Neural crest cell (in vitro differentiated cells): ENCODE measurements at regions not wholly inside any gene's neighbourhood (a gene's known extent, or its start where the extent isn't known, plus 50 kb on each side); places are given as distances from the start of the nearest gene placed in this dataset.

Experiments used
- DNase-seq: peaks from one replicate; pipeline ENCODE4 v3.0.0; 2021; ENCODE audit warnings: low read depth, mixed read lengths, low spot score
- H3K27ac Mint-ChIP-seq: one replicate; pipeline ENCODE4 v1.8.0; 2021; ENCODE audit warnings: mild to moderate bottlenecking, mixed read lengths; ENCODE audit not compliant: unreplicated experiment
- H3K27me3 Mint-ChIP-seq: 2 replicates; pipeline ENCODE4 v1.8.0; 2021; ENCODE audit warnings: low read depth, mild to moderate bottlenecking, mixed read lengths
- H3K36me3 Mint-ChIP-seq: 2 replicates; pipeline ENCODE4 v1.8.0; 2021; ENCODE audit warnings: low read depth, mild to moderate bottlenecking, mixed read lengths
- H3K4me1 Mint-ChIP-seq: 2 replicates; pipeline ENCODE4 v1.8.0; 2021; ENCODE audit warnings: mixed read lengths
- H3K4me3 Mint-ChIP-seq: one replicate; pipeline ENCODE4 v1.8.0; 2021; ENCODE audit warnings: mild to moderate bottlenecking, mixed read lengths
- H3K9me3 Mint-ChIP-seq: 2 replicates; pipeline ENCODE4 v1.8.0; 2021; ENCODE audit warnings: mixed read lengths
- CTCF ChIP-seq: fragments of 200-600 bp; sonication (generic); conservative IDR thresholded peaks from 2 replicates; pipeline ENCODE4 v1.5.0; 2021; ENCODE audit warnings: antibody characterized with exemption, mild to moderate bottlenecking

- Mint-ChIP-seq H3K9me3 (peaks cover 3% of the 10 kb centered on the region), H3K27ac (no peak overlapping the region)
Observed at GRCh38 chr2:241985986-241986329, 116.4 kb downstream of the RTP5 start.

GRCh38 chr2:241986836-241987641, 117.5 kb downstream of the RTP5 start:
- Mint-ChIP-seq H3K4me1 (no peaks in the 10 kb centered on the region), H3K9me3 (peaks cover 3% of the 10 kb centered on the region), H3K4me3 (no peak overlapping the region), H3K36me3 (no peaks in the 10 kb centered on the region), H3K27ac (no peak overlapping the region), H3K27me3 (no peaks in the 10 kb centered on the region)
- no peak for TF ChIP-seq CTCF
- DNase-seq, result no peak

More at GRCh38 chr2:241985986-241986329, 116.4 kb downstream of the RTP5 start:
- no peaks in the 10 kb centered on the region for H3K4me1 Mint-ChIP-seq
- DNase-seq, result no peak
- H3K36me3 Mint-ChIP-seq, result no peaks in the 10 kb centered on the region
- H3K27me3 Mint-ChIP-seq, result no peaks in the 10 kb centered on the region
- no peak overlapping the region for H3K4me3 Mint-ChIP-seq
- no peak for TF ChIP-seq CTCF

GRCh38 chr2:241987726-241988125, 118.2 kb downstream of the RTP5 start:
- no peak for TF ChIP-seq CTCF
- H3K27ac Mint-ChIP-seq, result no peak overlapping the region
- no peaks in the 10 kb centered on the region for H3K27me3 Mint-ChIP-seq
- H3K36me3 Mint-ChIP-seq, result no peaks in the 10 kb centered on the region
- H3K9me3 Mint-ChIP-seq, result peaks cover 3% of the 10 kb centered on the region
- H3K4me3 Mint-ChIP-seq, result no peak overlapping the region
- DNase-seq, result no peak
- H3K4me1 Mint-ChIP-seq, result no peaks in the 10 kb centered on the region

GRCh38 chr2:241988146-241988545, 118.6 kb downstream of the RTP5 start:
- DNase-seq, result no peak
- Mint-ChIP-seq H3K4me1 (no peaks in the 10 kb centered on the region), H3K27ac (no peak overlapping the region), H3K27me3 (no peaks in the 10 kb centered on the region), H3K4me3 (no peak overlapping the region), H3K36me3 (no peaks in the 10 kb centered on the region), H3K9me3 (peaks cover 3% of the 10 kb centered on the region)
- TF ChIP-seq CTCF, result no peak

GRCh38 chr2:241989074-241989473, 119.5 kb downstream of the RTP5 start:
- Mint-ChIP-seq H3K36me3 (no peaks in the 10 kb centered on the region), H3K27ac (no peak overlapping the region), H3K9me3 (peaks cover 3% of the 10 kb centered on the region), H3K4me3 (no peak overlapping the region), H3K27me3 (no peaks in the 10 kb centered on the region), H3K4me1 (no peaks in the 10 kb centered on the region)
- DNase-seq, result no peak
- no peak for TF ChIP-seq CTCF
